HUES48 (cell line): ENCODE measurements at regions not wholly inside any gene's neighbourhood (a gene's known extent, or its start where the extent isn't known, plus 50 kb on each side); places are given as distances from the start of the nearest gene placed in this dataset.
"Not testable (repeated sequence)": the region's sequence is repeated elsewhere in the genome, so short reads cannot be mapped to it uniquely, and the experiment has no call there.

Experiments
- H3K27ac ChIP-seq: one replicate; pipeline ENCODE4 v1.7.0; 2013; ENCODE audit warnings: low read depth, low read length, inconsistent platforms
- H3K27me3 ChIP-seq: 2 replicates; pipeline ENCODE4 v1.6.1; 2013; ENCODE audit warnings: mild to moderate bottlenecking, low read length; ENCODE audit not compliant: control insufficient read depth, insufficient read depth
- H3K36me3 ChIP-seq: 2 replicates; pipeline ENCODE4 v1.6.1; 2013; ENCODE audit warnings: low read length; ENCODE audit not compliant: control insufficient read depth, insufficient read depth
- H3K4me1 ChIP-seq: 2 replicates; pipeline ENCODE4 v1.6.1; 2013; ENCODE audit warnings: mild to moderate bottlenecking, low read length; ENCODE audit not compliant: control insufficient read depth, insufficient read depth
- H3K4me3 ChIP-seq: 2 replicates; pipeline ENCODE4 v1.5.1; 2013; ENCODE audit warnings: mild to moderate bottlenecking, low read depth, low read length
- H3K9ac ChIP-seq: 2 replicates; pipeline ENCODE4 v1.6.1; 2013; ENCODE audit warnings: mild to moderate bottlenecking, low read depth, low read length, moderate library complexity
- H3K9me3 ChIP-seq: 2 replicates; pipeline ENCODE4 v1.6.1; 2013; ENCODE audit warnings: low read length; ENCODE audit not compliant: control insufficient read depth, insufficient read depth

- H3K27ac ChIP-seq, H3K36me3 ChIP-seq, H3K4me1 ChIP-seq, H3K9me3 ChIP-seq, H3K9ac ChIP-seq, H3K27me3 ChIP-seq, H3K4me3 ChIP-seq: not testable (repeated sequence)
Measured at GRCh38 chr2:16379061-16379460, 286.6 kb downstream of the CYRIA start.

GRCh38 chr2:16378031-16378430, 287.6 kb downstream of the CYRIA start:
- no peaks in the 10 kb centered on the region for H3K36me3 ChIP-seq
- no peak overlapping the region for H3K27ac ChIP-seq
- H3K9ac ChIP-seq = no peak overlapping the region; the same call in 1 of the 2 replicates
- H3K4me1 ChIP-seq = no peaks in the 10 kb centered on the region
- no peaks in the 10 kb centered on the region for H3K9me3 ChIP-seq
- H3K27me3 ChIP-seq = no peaks in the 10 kb centered on the region
- H3K4me3 ChIP-seq = no peak overlapping the region

- Histone ChIP-seq H3K9me3 (no peaks in the 10 kb centered on the region), H3K4me1 (no peaks in the 10 kb centered on the region), H3K36me3 (no peaks in the 10 kb centered on the region), H3K4me3 (no peak overlapping the region), H3K27me3 (no peaks in the 10 kb centered on the region), H3K9ac (no peak overlapping the region), H3K27ac (no peak overlapping the region)
Measured at GRCh38 chr2:16375981-16376380, 289.7 kb downstream of the CYRIA start.

GRCh38 chr2:16375351-16375750, 290.3 kb downstream of the CYRIA start:
- H3K36me3 ChIP-seq = no peaks in the 10 kb centered on the region
- no peaks in the 10 kb centered on the region for H3K9me3 ChIP-seq
- H3K27ac ChIP-seq = no peak overlapping the region
- no peak overlapping the region for H3K4me3 ChIP-seq
- H3K9ac ChIP-seq = no peak overlapping the region
- no peaks in the 10 kb centered on the region for H3K27me3 ChIP-seq
- no peaks in the 10 kb centered on the region for H3K4me1 ChIP-seq

- Histone ChIP-seq H3K4me3 (no peak overlapping the region), H3K36me3 (no peaks in the 10 kb centered on the region), H3K4me1 (no peaks in the 10 kb centered on the region), H3K27me3 (no peaks in the 10 kb centered on the region), H3K27ac (no peak overlapping the region), H3K9me3 (no peaks in the 10 kb centered on the region), H3K9ac (no peak overlapping the region)
Measured at GRCh38 chr2:16374671-16375070, 291.0 kb downstream of the CYRIA start.

GRCh38 chr2:16373341-16373740, 292.3 kb downstream of the CYRIA start:
- Histone ChIP-seq H3K27me3 (no peaks in the 10 kb centered on the region), H3K9ac (no peak overlapping the region), H3K27ac (no peak overlapping the region), H3K4me1 (no peaks in the 10 kb centered on the region), H3K4me3 (no peak overlapping the region), H3K9me3 (no peaks in the 10 kb centered on the region), H3K36me3 (no peaks in the 10 kb centered on the region)

GRCh38 chr2:16371751-16372150, 293.9 kb downstream of the CYRIA start:
- no peaks in the 10 kb centered on the region for H3K27me3 ChIP-seq
- no peaks in the 10 kb centered on the region for H3K4me1 ChIP-seq
- H3K27ac ChIP-seq = no peak overlapping the region
- no peak overlapping the region for H3K4me3 ChIP-seq
- no peaks in the 10 kb centered on the region for H3K36me3 ChIP-seq
- H3K9ac ChIP-seq = no peak overlapping the region
- no peaks in the 10 kb centered on the region for H3K9me3 ChIP-seq

- no peak overlapping the region for H3K27ac ChIP-seq
- H3K36me3 ChIP-seq = no peaks in the 10 kb centered on the region
- no peak overlapping the region for H3K9ac ChIP-seq
- H3K4me3 ChIP-seq = no peak overlapping the region
- no peaks in the 10 kb centered on the region for H3K4me1 ChIP-seq
- no peaks in the 10 kb centered on the region for H3K9me3 ChIP-seq
- H3K27me3 ChIP-seq = no peaks in the 10 kb centered on the region
Measured at GRCh38 chr2:16368951-16369350, 296.7 kb downstream of the CYRIA start.

- Histone ChIP-seq H3K9ac (no peak overlapping the region), H3K4me3 (no peak overlapping the region), H3K27ac (no peak overlapping the region), H3K36me3 (no peaks in the 10 kb centered on the region), H3K4me1 (no peaks in the 10 kb centered on the region), H3K27me3 (no peaks in the 10 kb centered on the region), H3K9me3 (no peaks in the 10 kb centered on the region)
Measured at GRCh38 chr2:16368328-16368727, 297.3 kb downstream of the CYRIA start.

GRCh38 chr2:16365366-16365765, 300.3 kb downstream of the CYRIA start:
- no peak overlapping the region for H3K27ac ChIP-seq
- no peaks in the 10 kb centered on the region for H3K9me3 ChIP-seq
- H3K27me3 ChIP-seq = no peaks in the 10 kb centered on the region
- H3K4me3 ChIP-seq = no peak overlapping the region
- H3K9ac ChIP-seq = no peak overlapping the region
- no peaks in the 10 kb centered on the region for H3K4me1 ChIP-seq
- no peaks in the 10 kb centered on the region for H3K36me3 ChIP-seq

GRCh38 chr2:16363581-16363980, 302.1 kb downstream of the CYRIA start:
- Histone ChIP-seq H3K4me1 (no peaks in the 10 kb centered on the region), H3K36me3 (no peaks in the 10 kb centered on the region), H3K9ac (no peak overlapping the region), H3K4me3 (no peak overlapping the region), H3K27me3 (no peaks in the 10 kb centered on the region), H3K27ac (no peak overlapping the region), H3K9me3 (no peaks in the 10 kb centered on the region)

GRCh38 chr2:16362611-16363010, 303.0 kb downstream of the CYRIA start:
- Histone ChIP-seq H3K4me1 (no peaks in the 10 kb centered on the region), H3K27me3 (no peaks in the 10 kb centered on the region), H3K27ac (no peak overlapping the region), H3K36me3 (no peaks in the 10 kb centered on the region), H3K9ac (no peak overlapping the region), H3K9me3 (no peaks in the 10 kb centered on the region), H3K4me3 (no peak overlapping the region)
